NCI-H345 treated with DMSO at 0.1 percent for 48 hours (cell line): ENCODE measurements at regions not wholly inside any gene's neighbourhood (a gene's known extent, or its start where the extent isn't known, plus 50 kb on each side); places are given as distances from the start of the nearest gene placed in this dataset.

Source experiments
- DNase-seq: peaks from one replicate; lab custom pipeline; 2025; ENCODE audit not compliant: unreplicated experiment; lab: John Stamatoyannopoulos, UW

DNA sequence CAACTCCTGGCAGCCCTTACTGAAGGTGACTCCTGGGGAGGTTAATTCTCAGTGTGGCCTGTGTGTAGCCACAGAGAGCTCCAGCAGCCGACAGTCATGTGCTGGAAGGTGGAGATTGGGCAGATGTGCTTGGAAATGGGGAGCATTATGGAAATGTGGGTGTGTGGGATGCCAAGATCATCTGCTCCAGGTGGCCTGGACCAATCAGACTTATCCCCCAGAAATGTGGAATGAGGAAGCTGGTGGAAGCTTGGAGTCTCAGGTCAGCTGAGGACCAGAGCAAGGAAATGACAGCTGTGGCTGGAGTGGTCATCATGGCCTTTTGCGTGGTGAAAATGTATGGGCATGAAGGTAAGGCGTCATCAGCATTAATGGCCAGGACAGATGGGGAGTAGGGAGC, 234.0 kb downstream of the MIAT start:
- no peak for DNase-seq

DNA sequence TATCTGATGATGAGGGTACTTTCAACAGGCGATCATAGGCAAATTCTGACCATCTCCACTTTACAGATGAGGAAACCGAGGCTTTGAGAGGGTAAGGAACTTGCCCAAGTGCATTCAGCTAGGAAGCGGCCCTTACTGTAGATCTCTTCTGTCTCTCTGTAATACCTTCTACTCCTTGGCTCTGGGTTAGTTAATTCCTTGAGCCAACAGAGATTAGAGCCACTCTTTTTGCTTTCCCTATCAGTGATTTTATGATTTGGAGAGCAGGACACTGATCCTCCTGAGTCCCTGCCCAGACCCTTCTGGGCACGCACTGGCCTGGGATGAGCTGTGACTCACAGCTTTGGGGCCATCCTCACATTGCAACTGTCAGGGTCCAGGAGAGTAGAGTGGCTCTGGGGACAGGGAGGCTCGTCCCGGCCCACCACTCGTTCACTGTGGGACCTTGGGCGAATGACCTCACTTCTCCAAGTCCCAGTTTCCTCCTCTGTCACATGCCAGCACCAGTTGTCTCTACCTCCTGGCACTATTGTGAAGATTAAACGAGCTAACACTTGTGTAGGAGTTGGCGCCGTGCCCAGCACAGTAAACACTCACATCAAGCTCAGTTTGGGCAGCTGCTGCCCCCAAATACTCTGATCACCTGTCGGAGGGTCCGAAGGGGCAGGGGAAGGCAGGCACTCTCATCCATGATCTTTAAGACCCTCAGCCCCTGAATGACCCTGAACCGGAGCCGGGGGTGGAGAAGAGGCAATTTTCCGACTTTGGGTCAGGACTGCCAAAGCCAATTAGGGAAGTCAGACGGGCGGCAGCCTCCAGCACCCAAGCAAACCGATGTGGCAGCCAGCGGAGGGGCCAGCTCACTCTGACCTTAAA, 235.0 kb downstream of the MIAT start:
- peak; percentile 91 for DNase-seq

DNA sequence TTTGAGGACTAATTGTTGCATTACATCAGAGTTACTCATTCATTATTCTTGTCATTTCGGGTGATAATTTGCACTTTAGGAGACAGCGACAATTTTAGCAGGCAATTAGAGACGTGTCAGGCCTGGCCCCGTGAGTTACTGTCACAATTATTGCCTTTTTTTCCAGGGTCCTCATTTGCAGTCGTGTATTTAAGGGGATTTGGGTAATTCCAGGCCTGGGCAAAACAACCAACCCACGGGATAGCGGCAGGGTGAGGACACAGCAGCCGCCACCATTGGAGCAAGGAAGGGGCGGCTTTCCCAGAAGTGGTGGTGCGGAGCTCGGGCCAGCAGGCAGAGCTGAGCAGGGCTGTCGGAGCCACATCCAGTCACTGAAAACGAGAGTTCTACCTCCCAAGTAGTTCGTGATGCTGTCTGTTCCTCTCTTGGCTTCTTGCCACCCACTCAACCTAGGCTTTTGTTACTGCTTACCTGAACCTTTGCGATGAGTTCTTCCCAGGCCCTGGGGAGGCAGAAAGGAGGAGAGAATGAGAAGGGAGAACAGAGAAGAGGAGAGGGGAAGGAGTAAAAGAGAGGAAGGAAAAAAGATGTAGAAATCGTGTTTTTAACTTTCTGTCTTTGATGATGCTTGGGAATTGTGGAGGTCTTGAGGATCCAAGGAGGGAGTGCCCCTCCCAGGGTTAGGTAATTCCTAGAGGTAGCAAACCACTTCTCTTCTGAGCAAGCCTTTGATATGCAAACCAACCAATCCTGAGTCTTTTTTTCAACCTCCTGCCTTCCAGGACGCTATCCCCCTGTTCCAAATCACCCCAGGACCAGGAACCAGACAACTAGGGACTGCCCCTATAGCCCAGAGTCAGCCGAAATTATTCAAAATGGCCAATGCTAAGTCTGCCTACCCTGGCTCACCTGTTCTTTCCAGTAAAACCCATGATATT, 236.1 kb downstream of the MIAT start:
- DNase-seq, result peak; percentile 72

DNA sequence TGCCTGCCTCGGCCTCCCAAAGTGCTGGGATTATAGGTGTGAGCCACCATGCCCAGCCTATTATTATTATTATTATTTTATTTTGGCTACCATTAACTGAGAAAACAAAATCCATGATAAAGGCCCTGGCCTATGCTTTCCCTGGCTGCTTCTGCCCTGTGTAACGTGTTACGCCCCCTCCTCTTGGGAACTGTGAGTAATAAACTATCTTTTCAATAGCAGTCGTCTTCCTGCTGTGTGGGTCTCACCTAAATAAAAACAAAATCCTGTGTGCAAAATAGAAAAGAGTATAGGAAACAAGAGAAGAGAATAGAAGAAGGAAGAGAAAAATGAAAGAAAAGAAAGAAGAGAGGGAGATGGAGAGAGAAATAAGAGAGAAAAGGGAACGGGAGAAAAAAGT, 237.0 kb downstream of the MIAT start:
- DNase-seq, result no peak

DNA sequence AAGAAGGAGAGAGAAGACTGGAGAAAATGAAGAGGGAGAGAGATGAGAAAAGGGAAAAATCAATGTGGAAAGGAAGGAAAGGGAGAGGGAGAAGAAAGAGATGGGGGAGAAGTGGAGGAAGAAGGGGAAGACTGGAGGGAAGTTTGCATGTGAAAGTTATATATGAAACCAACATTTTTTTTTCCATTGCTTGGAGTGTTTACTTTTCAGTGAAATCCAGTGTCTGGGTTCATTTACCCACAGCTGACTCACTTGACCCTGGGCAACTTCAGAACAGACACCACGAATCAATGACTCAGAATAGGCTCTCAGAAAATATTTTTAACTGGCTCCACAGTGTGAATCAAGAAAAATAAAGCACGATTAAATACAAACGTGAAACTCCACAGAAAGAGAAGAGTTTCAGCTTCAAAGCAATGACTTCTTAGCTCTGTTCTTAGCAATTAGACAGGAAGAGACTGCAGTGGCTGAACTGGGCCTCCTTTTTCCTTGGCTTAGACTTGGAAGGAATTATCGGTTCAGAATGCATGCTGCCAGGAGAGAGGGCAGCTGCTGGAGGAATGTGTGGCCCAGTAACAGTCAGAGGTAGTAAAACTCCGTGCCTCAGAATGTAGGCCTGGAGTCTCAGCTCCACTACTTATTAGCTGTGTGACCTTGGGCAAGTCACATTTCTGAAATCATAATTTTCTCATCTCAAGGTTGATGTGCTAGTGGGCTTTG, 237.5 kb downstream of the MIAT start:
- peak; percentile 35 for DNase-seq

DNA sequence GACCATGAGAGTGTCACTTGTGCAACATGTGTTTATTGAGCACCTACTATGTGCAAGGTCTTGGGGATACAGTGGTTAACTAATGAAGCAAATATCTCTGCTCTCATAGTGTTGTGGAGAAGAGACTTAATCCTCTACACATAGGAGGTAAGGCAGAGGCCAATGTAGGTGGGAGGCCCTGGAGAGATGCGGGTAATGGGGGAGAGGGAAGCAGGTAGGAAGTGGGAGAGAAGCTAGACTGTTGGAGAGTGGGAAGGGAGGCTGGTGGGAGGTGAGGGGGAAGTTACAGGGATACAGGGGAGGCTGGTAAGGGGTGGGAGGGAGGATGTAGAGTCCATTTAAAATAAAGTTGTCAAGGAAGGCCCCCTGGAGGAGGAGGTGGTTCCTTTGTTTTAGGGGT, 240.0 kb downstream of the MIAT start:
- DNase-seq, result no peak

DNA sequence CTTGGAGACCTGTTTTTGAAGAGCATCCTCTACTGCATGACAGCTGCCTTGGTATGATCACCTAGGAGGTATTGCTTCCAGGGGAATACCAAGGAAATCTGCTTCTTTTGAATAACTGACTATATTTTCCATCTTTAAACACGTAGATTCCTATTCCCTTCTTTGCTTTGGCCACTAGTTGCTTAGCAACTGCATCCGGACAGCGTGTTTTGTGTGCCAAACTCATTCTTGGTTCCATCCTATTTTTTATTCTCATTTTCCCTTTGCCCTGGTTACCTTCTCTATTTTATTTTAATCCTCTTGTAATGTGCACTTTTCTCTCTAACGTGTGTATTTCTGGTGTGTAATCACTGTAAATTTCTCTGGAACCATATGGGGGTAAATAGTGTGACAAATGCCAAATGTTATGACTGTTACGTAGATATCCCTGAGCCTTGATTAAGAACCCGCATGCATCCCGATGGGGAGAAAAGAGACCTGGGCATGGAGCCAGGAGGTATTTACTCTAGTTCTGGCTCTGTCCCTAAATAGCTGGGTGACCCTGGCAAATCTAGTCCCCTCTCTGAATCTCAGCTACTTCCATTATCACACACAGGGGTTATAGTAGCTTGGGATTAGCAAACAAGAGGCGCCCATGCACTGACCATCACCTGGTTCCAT, 241.7 kb downstream of the MIAT start:
- peak; percentile 26 for DNase-seq

DNA sequence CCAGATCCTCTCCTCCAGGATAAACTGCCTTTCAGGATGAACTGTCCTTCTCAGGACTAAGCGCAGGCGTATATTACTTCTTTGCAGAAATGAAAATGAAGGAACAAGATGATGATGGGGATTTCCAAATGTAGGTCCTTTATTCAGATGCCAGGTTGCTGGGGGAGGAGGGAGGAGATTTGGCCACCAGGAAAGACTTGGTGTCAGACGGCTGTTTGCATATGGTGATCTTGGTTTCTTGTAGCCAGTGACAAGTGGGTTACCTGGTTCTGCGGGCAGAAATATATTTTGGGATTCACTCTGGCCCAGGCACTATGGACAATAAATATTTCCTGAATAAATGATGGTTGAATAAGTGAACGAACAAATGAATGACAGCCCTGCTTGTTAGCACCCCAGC, 243.4 kb downstream of the MIAT start:
- DNase-seq, result no peak

DNA sequence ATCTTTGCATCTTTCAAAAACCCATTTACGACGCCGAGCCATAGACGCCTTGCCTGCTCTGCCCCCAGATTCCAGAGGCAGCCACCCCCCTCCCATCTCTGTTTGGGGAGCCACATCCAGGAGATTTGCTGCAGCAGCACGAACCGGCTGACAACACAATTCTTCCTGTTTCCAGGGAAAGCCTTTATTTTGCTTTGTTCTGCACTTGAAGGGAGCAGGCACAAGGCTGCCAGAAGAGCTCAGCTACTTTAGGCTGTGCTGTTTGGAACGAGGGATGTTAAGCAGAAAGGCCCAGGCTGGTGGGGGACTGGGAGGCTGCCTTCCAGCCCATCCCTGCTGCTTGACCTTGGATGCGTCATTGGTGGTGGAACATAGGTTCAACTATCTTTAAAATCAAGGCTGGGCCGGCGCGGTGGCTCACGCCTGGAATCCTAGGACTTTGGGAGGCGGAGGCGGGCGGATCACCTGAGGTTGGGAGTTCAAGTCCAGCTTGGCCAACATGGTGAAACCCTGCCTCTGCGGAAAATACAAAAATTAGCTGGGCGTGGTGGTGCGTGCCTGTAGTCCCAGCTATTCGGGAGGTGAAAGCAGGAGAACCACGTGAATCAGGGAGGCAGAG, 243.9 kb downstream of the MIAT start:
- no peak for DNase-seq

DNA sequence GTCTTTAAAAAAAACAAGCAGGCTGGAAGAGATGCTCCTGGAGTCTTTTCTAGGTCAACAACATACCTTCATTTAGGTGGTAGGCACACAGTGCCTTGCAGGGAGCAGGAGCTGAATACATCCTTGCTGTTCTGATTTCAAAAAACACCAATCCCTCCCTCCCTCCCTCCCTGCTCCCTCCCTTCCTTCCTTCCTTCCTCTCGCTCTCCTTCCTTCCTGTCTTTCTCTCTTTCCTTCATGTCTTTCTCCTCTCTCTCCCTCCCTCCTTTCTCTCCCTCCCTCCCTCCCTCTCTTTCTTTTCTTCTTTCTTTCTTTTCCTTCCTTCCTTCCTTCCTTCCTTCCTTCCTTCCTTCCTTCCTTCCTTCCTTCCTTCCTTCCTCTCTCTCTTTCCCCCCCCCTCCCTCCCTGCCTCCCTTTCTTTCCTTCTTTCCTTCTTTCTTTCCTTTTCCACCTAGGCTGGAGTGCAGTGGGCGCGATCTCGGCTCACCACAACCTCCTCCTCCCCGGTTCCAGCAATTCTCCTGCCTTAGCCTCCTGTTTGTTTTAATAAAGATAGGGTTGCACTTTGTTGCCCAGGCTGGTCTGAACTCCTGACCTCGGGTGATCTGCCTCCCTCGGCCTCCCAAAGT, 245.1 kb downstream of the MIAT start:
- no peak for DNase-seq

DNA sequence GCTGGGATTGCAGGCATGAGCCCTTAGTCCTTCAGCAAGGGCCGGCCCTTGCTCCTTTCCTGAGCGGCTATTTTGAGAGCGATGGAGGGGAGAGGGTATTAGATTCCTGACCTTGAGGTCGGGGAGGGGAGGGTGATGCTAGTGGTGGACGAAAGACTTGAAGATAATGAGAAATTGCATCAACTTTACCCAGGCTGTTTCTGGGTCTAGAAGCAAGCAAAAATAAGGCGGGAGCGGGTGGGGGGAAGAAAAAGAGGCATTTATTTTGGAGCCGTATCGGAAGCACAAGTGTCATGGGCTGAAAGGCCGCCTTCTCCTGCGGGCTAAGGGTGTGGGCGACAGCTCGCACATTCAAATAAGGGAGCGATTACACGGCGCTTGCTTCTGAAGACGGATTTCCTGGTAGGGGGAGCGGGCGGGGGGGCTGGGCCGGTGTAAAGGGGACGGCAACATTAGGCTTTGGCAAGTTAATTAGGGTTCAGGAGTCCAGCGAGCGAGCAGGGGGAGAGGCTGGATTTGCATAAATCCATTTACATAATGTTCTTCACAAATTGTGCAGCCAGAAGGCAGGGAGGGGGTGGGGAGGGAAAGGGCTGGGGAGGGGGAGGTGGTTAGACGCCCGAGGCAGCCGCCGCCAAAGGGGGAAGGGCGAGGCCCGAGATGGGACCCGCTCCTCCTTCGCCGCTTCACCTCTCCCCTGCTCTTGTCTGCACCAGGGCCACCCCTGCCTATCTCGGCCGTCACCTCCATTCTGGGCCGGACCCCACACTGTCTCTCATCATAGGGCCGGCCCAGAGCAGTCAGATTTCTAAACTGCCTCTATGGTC, 245.9 kb downstream of the MIAT start:
- DNase-seq, result no peak

DNA sequence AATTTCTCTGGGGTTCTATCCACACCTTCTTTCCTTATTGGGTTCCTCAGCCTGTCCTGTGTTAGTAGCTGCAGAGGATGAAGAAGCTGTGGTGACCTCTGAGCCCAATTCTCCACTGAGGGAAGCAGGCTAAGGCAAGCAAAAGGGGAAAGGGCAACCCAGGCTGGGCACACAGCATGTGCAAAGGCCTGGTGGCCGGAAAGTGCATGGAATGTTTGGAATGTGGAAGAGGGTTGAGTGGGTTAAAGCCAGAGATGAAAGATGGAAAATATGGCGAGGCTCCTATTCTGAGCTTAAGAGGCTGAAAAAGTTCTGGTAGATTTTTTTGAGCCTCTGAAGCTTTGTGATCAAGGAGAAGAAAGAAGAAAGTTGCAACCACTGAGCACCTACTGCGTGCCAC, 247.1 kb downstream of the MIAT start:
- no peak for DNase-seq

DNA sequence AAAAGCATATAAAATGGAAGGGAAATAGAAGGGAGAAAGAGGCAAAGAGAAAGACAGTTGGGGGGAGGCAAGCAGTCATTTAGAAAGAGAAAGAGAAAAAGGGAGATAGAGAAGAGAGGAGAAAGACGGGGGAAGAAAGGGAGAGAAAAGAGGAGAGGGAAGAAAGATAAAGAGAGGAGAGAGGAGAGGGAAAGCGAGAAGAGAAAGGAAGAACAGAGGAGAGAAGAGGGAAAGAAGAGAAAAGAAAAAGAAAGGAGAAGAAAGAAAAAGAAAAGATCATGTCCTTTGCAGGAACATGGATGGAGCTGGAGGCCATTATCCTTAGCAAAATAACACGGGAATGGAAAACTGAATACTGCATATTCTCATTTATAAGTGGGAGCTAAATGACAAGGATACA, 247.7 kb downstream of the MIAT start:
- no peak for DNase-seq

DNA sequence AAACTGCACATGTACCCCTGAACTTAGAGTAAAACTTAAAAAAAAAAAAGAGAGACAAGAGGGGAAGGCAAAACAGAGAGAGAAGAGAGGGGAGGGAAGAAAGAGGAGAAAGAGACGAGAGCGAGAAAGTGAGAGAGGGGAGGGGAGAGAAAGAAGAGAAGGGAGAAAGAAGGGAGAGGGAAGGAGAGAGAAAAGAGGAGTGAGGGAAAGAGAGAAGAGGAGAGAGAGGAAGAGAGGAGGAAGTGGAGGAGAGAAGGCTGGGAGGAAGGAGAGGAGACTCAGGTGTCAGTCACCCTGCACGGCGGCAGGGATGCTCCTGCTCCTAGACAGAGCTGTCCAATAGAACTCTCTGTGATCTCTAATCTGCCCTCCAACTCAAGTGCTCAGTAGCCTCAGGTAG, 248.3 kb downstream of the MIAT start:
- no peak for DNase-seq

DNA sequence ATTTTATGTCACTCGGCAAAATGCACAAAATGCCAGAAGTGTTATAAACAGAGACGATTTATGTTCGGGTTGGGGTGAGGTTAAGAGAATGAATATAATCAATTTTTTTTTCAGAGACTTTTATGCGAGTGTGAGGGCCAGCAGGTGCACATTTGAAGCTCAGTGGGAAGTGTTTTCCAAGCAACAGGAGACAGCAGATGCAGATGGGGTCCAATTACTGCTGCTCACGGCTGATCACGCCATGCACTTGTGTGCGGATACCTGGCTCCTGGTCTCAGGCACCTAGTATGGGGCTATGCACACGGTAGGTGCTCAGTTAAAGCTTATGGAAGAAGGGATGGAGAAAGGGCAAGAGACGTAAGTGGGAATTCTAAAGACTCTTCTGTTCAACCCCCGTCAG, 249.1 kb downstream of the MIAT start:
- DNase-seq, result peak; percentile 84

DNA sequence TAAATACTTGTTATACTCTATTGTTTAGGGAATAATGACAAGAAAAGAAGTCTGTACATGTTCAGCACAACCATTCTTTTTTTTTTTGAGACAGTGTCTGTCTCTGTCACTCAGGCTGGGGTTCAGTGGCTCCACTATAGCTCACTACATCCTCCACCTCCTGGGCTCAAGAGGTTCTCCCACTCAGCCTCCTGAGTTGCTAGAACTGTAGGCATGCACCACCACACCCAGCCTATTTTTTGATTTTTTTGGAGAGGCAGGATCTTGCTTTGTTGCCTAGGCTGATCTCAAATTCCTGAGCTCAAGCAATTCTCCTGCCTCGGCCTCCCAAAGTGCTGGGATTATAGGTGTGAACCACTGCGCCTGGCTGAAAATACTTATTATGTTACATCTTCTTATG, 250.0 kb downstream of the MIAT start:
- peak; percentile 43 for DNase-seq

DNA sequence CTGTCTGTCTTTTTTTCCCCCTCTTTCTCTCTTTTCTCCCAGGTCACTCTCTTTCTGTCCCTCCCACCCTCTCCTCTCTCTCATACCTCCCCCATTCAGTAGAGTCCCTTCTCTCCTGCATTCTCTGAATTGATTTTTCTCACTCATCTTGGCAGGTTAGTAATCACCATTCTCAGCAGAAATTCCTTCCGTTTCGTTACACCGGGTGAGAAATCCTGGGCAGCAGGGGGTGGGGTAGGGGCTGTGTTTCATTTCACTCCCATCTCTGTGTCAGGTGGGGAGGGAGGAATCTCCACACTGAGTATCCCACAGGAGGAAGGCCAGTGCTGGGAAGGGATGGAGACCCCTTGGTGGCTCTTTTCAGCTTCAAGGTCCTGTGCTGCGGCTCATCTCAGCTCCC, 253.5 kb downstream of the MIAT start:
- DNase-seq, result no peak

DNA sequence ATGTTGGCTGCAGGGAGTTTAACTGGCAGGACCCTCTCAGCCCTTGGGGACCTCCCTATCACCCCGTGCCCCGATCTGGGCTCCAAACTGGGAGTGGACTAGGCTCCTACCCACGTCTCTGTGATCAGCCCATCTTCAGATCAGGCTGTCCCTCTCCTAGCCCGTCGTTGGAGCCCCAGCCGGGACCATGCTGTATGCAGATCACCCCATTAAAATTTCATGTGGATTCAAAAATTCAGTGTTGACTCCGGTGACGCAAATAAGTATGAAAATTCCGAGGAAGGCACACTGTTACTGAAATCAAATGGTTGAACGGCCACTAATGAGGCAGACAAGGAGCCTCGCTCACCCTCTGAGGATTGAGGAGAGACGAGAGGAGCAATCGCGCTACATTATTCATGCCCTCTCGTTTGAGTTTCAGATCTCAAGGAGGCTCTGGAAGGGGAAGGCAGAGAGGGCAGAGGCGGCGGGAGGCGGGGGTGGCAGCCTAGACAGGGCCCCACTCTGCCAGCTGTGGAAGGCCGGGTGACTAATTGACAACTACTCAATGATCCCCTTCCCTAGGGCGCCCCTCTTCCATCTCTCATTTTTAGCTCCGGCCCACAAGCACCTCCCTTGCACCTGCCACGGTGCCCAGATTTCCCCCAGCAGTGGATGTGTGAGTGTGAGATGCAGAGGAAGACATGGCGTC, 255.4 kb downstream of the MIAT start:
- no peak for DNase-seq
